WTC11 (cell line): ENCODE measurements at regions not wholly inside any gene's neighbourhood (a gene's known extent, or its start where the extent isn't known, plus 50 kb on each side); places are given as distances from the start of the nearest gene placed in this dataset.

Experiments
- FOXK1 ChIP-seq: sonication (generic); formaldehyde crosslinking; IDR thresholded peaks from 2 replicates; pipeline ENCODE4 v1.8.0; 2022; ENCODE audit warnings: mild to moderate bottlenecking, moderate library complexity, missing genetic modification reagents
- FOXP1 ChIP-seq: sonication (generic); formaldehyde crosslinking; IDR thresholded peaks from 2 replicates; pipeline ENCODE4 v1.8.0; 2022; ENCODE audit warnings: missing genetic modification reagents, mild to moderate bottlenecking, moderate library complexity, borderline replicate concordance
- GTF2I ChIP-seq: fragments of 250-450 bp; sonication (Bioruptor Pico); conservative IDR thresholded peaks from 2 replicates; pipeline ENCODE4 v1.4.0; 2021; ENCODE audit warnings: mild to moderate bottlenecking
- NFE2L1 ChIP-seq: sonication (generic); formaldehyde crosslinking; IDR thresholded peaks from 2 replicates; pipeline ENCODE4 v1.8.1; 2023; ENCODE audit warnings: missing genetic modification reagents
- NFYB ChIP-seq: sonication (generic); formaldehyde crosslinking; conservative IDR thresholded peaks from 2 replicates; pipeline ENCODE4 v1.8.0; 2022; ENCODE audit warnings: low read depth, missing genetic modification reagents
- ZNF121 ChIP-seq: sonication (generic); formaldehyde crosslinking; IDR thresholded peaks from 2 replicates; pipeline ENCODE4 v1.8.0; 2023; ENCODE audit warnings: missing genetic modification reagents
- ZNF263 ChIP-seq: sonication (generic); formaldehyde crosslinking; IDR thresholded peaks from 2 replicates; pipeline ENCODE4 v1.8.1; 2022; ENCODE audit warnings: low read depth, mild to moderate bottlenecking, moderate library complexity, missing genetic modification reagents
- ZNF416 ChIP-seq: fragments of 250-450 bp; sonication (Bioruptor Pico); IDR thresholded peaks from 2 replicates; pipeline ENCODE4 v1.9.0; 2021; ENCODE audit warnings: mild to moderate bottlenecking, inconsistent platforms
- TF ChIP-seq, protein P1 (sequence below): fragments of 200-600 bp; IDR thresholded peaks from 2 replicates; pipeline ENCODE4 v1.8.0; 2022; ENCODE audit warnings: antibody characterized with exemption
- TF ChIP-seq, protein P2 (sequence below): sonication (generic); formaldehyde crosslinking; conservative IDR thresholded peaks from 2 replicates; pipeline ENCODE4 v1.8.1; 2022; ENCODE audit warnings: mild to moderate bottlenecking, missing genetic modification reagents
- TF ChIP-seq, protein P3 (sequence below): fragments of 250-450 bp; sonication (Bioruptor Pico); IDR thresholded peaks from 2 replicates; pipeline ENCODE4 v1.9.0; 2021; ENCODE audit warnings: mild to moderate bottlenecking
- TF ChIP-seq, protein P4 (sequence below): sonication (generic); formaldehyde crosslinking; IDR thresholded peaks from 2 replicates; pipeline ENCODE4 v1.8.0; 2022; ENCODE audit warnings: mild to moderate bottlenecking, missing genetic modification reagents
- TF ChIP-seq, protein P5 (sequence below): sonication (generic); formaldehyde crosslinking; IDR thresholded peaks from 2 replicates; pipeline ENCODE4 v1.8.1; 2023; ENCODE audit warnings: mild to moderate bottlenecking, missing genetic modification reagents, moderate library complexity
- TF ChIP-seq, protein P6 (sequence below): sonication (generic); formaldehyde crosslinking; IDR thresholded peaks from 2 replicates; pipeline ENCODE4 v1.8.1; 2023; ENCODE audit warnings: mild to moderate bottlenecking, missing genetic modification reagents

DNA sequence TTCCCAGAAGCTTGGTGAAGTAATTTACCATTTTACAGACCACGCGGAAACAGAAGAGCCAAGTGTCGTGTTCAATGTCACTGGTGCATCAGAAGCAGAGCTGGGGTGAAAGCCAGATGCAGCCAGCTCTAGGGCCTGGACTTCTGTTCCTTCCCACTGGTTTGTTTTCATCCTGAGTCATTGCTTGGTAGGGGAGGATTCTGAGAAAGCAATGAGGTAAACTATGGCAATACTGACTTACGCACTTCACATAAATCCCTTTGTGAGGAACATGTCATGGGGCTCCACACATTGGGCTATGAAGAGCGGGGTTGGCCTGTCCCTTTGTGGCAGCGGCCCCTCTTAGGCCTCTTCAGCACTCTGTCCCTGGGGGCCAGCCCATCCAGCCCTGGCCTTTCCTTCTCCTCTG is 52.4 kb upstream of the RBFOX2 start:
- no peak for TF ChIP-seq ZNF263 (CRISPR knock-in tag)
- no peak for TF ChIP-seq FOXP1 (CRISPR knock-in tag)
- no peak for TF ChIP-seq ZNF416 (CRISPR knock-in tag)
- TF ChIP-seq, protein P1, sequence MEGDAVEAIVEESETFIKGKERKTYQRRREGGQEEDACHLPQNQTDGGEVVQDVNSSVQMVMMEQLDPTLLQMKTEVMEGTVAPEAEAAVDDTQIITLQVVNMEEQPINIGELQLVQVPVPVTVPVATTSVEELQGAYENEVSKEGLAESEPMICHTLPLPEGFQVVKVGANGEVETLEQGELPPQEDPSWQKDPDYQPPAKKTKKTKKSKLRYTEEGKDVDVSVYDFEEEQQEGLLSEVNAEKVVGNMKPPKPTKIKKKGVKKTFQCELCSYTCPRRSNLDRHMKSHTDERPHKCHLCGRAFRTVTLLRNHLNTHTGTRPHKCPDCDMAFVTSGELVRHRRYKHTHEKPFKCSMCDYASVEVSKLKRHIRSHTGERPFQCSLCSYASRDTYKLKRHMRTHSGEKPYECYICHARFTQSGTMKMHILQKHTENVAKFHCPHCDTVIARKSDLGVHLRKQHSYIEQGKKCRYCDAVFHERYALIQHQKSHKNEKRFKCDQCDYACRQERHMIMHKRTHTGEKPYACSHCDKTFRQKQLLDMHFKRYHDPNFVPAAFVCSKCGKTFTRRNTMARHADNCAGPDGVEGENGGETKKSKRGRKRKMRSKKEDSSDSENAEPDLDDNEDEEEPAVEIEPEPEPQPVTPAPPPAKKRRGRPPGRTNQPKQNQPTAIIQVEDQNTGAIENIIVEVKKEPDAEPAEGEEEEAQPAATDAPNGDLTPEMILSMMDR, result no peak
- no peak for TF ChIP-seq ZNF121 (CRISPR knock-in tag)
- TF ChIP-seq, protein P2, sequence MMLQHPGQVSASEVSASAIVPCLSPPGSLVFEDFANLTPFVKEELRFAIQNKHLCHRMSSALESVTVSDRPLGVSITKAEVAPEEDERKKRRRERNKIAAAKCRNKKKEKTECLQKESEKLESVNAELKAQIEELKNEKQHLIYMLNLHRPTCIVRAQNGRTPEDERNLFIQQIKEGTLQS (CRISPR knock-in tag), result no peak
- no peak for TF ChIP-seq NFE2L1 (CRISPR knock-in tag)
- TF ChIP-seq, protein P3, sequence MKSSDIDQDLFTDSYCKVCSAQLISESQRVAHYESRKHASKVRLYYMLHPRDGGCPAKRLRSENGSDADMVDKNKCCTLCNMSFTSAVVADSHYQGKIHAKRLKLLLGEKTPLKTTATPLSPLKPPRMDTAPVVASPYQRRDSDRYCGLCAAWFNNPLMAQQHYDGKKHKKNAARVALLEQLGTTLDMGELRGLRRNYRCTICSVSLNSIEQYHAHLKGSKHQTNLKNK (CRISPR knock-in tag), result no peak
- TF ChIP-seq GTF2I (CRISPR knock-in tag), result no peak
- no peak for TF ChIP-seq NFYB (CRISPR knock-in tag)
- TF ChIP-seq, protein P4, sequence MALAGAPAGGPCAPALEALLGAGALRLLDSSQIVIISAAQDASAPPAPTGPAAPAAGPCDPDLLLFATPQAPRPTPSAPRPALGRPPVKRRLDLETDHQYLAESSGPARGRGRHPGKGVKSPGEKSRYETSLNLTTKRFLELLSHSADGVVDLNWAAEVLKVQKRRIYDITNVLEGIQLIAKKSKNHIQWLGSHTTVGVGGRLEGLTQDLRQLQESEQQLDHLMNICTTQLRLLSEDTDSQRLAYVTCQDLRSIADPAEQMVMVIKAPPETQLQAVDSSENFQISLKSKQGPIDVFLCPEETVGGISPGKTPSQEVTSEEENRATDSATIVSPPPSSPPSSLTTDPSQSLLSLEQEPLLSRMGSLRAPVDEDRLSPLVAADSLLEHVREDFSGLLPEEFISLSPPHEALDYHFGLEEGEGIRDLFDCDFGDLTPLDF (CRISPR knock-in tag), result no peak
- TF ChIP-seq, protein P5, sequence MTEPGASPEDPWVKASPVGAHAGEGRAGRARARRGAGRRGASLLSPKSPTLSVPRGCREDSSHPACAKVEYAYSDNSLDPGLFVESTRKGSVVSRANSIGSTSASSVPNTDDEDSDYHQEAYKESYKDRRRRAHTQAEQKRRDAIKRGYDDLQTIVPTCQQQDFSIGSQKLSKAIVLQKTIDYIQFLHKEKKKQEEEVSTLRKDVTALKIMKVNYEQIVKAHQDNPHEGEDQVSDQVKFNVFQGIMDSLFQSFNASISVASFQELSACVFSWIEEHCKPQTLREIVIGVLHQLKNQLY (CRISPR knock-in tag), result no peak
- no peak for TF ChIP-seq FOXK1 (CRISPR knock-in tag)
- TF ChIP-seq, protein P6, sequence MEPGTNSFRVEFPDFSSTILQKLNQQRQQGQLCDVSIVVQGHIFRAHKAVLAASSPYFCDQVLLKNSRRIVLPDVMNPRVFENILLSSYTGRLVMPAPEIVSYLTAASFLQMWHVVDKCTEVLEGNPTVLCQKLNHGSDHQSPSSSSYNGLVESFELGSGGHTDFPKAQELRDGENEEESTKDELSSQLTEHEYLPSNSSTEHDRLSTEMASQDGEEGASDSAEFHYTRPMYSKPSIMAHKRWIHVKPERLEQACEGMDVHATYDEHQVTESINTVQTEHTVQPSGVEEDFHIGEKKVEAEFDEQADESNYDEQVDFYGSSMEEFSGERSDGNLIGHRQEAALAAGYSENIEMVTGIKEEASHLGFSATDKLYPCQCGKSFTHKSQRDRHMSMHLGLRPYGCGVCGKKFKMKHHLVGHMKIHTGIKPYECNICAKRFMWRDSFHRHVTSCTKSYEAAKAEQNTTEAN (CRISPR knock-in tag), result no peak
